RKO (cell line): ENCODE measurements at regions not wholly inside any gene's neighbourhood (a gene's known extent, or its start where the extent isn't known, plus 50 kb on each side); places are given as distances from the start of the nearest gene placed in this dataset.
A peak's percentile ranks its signal among the peaks of the same experiment; 100 is the strongest.
"Not testable (repeated sequence)": the region's sequence is repeated elsewhere in the genome, so short reads cannot be mapped to it uniquely, and the experiment has no call there.

Experiments used
- DNase-seq: peaks from one replicate; pipeline ENCODE4 v3.0.0-alpha.2; 2016; ENCODE audit warnings: low spot score

DNA sequence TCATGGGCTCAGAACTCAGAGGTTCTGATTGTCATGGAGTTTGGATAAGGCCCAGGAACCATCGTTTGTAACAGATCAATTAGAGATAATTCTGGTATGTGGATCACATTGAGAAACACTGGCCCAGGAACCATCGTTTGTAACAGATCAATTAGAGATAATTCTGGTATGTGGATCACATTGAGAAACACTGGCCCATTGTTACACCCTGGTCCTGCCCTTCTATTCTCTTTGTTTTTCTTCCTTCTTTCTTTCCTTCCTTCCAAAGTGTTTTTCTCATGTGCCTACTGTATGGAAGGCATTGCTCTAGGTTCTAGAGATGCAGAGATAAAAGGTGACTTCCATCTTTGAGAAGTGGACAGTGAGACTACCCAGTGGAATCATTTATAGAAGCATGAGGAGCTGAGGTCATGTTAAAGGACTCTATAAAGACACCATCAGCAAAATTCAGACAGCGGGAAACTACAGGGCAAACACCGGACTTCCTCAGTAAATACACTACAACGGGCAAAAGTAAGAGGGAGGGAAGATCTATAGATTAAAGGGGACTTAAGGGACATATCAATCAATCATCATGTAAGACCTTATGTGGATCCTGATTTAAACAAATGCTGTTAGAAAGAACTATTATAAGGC is 153.8 kb downstream of the UNC5CL start:
- DNase-seq: no peak

DNA sequence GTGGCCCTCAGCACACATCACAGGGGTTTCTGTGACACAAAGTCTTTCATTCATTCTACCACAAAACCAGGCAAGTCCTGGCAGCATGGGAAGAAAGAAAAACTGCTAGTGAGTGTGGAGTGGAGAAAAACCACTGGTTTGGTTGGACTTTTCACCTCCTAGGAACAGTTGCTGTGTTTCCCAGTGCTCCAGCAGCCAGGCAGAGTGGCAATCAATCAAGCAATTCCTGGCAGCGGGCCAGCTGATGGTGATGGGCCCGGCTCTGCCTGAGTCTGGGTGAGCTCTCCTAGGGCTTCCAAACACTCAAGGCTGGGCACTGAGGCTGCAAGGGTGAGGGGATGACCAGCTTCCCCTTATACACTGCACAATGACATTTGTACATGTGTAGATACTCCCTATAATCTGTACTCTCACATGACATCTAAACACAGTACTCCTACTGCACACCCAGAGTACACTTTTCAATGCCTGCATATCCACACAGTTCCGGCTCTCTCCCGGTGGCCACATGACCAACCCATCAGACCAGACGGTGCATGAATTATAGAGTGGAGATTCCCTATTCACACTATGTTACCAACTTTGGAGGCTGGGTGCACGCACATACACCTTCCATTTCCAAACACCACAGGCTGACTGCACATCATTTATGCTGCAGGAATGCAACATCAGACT is 156.6 kb downstream of the UNC5CL start:
- no peak for DNase-seq

DNA sequence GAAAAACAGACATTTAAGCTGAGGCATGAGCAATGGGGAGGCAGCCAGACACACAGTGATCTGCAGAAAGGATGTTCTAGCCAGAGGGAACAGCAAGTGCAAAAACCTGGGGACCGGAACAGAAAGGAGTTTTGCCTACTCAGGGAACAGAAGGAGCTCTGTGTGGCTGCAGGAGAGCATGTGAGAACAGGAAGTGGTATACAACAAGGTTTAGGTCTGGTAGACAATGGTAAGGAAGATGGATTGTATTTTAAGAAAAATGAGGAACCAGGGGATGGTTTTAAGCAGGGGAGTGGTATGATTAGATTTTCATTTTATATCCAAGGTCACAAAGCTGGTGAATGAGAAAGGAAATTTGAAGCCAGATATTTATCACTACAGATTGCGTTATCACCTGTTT is 157.5 kb downstream of the UNC5CL start:
- DNase-seq: no peak

DNA sequence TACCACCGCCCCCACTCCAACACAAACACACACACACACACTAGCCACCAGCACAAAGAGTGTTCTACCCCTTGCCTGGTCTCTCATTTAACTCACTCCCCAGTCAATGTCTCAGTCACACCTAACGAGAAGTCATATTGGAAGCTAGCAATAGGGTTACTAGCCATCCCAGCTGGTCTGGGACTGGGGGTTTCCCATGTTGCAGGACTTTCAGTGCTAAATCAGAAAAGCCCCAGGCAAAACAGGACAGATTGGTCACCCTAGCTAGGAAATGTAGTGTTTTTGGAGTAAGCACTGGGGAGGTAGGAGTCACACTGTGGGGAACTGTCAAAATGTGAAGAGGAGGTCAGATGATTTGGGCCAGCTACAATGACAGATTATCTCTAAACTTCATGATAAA is 158.1 kb downstream of the UNC5CL start:
- DNase-seq: no peak

DNA sequence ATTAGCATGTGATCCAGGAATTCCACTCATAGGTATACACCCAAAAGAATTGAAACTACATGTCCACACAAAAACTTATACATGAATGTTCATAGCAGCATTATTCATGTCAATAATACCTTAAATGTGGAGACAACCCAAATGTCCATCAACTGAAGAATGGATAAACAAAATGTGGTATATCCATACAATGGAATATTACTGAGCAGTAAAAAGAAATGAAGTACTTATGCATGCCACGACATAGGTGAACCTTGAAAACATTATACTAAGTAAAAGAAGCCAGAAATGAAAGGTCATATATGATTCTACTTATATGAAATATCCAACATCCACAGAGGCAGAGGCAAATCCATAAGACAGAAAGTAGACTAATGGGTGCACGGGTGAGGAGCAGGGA is 159.9 kb downstream of the UNC5CL start:
- no peak for DNase-seq

DNA sequence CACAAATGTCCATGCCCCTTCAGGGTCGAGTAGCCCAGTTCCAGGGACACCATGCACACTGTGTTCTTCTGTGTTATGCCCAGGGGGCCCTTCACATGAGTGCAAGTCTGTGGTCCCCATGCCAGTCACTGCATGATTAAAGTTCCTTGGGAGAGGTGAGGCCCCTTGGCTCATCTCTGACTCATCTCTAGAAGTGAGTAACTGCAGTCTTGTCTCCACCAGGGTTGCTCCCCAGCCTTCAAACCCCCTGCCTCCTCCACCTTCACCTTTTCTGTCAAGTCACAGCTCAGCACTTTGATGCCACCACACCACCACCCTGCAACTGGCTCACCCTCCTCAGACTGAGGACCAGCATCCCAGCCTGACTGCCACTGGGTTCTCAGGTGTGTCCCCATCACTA is 161.7 kb downstream of the UNC5CL start:
- DNase-seq: peak; percentile 7

DNA sequence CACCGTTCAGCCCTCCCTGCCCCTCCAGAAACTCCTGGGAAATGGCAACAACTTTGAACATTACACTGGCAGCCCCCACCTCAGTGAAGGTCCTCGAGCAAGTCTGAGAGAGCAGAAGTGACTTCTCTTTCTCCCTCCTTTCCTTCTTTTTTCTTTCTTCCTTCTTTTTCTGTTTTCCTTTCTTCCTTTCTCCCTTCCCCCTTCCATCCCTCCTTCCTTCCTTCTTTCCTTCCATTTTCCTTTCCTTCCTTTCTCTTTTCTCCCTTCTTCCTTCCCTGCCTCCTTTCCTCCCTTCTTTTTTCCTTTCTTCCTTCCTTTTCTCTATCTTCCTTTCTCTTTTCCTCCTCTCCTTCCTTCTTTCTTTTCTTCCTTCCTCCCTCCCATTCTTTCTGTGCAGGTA is 162.7 kb downstream of the UNC5CL start:
- no peak for DNase-seq

DNA sequence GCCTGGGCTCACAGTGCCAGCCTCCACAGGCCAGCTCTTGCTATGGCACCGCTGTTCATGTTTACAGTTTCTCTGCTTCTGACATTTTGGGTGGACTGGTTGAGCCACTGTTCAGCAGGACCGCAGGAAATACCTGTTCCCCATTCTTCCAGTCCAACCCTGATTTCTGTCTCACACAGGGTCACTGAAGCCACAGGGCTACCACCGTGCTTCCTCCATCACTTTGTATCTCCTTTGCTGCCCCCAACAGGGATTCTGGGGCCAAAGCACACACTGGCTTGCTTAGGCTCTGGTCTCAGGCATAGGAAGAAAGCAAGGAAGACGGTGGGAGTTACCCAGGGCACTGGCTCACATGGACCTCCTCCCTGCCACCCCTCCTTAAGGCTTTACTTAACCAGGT is 164.5 kb downstream of the UNC5CL start:
- DNase-seq: no peak

DNA sequence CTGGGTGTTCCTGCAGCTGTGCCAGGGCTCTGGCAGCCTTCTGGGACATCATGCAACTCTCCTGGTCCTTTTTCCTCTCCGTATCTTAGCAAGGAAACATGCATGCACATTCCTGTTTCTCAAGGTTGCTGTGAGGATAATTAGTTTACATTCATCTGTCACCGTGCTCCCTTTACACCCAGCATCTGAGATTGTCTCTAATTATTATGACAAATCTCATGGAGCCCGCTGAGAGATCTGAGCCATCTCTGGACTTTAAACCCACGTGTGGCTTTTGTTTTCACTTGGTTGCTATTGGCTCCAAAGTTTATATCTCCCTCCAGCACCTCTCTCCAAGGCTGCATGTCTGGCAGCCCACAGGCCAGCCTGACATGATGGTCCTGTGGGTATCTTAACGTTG is 167.6 kb downstream of the UNC5CL start:
- DNase-seq: no peak

DNA sequence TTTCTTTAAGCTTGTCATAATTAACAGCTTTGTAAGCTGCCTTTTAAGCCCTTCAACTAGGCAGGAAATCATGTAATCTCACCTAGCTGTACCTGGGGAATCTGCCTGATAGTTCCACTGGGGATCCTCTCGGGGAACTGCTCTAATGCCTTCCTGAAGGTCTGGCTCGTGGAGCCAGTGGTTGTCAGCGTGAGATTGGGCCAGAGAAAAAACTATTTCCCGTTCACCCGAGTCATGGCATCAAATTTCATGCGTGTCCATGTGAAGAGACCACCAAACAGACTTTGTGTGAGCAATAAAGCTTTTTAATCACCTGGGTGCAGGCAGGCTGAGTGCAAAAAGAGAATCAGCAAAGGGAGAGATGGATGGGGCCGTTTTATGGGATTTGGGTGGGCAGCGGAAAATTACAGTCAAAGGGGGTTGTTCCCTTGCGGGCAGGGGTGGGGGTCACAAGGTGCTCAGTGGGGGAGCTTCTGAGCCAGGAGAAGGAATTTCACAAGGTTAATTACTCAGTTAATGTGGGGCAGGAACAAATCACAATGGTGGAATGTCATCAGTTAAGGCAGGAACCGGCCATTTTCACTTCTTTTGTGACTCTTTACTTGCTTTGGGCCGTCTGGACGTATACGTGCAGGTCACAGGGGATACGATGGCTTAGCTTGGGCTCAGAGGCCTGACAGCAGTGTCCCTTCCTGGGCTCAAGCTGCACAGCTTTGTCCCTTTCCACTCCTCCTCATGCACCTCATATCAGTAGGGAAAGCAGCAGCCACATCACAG is 170.7 kb downstream of the UNC5CL start:
- not testable (repeated sequence) for DNase-seq

DNA sequence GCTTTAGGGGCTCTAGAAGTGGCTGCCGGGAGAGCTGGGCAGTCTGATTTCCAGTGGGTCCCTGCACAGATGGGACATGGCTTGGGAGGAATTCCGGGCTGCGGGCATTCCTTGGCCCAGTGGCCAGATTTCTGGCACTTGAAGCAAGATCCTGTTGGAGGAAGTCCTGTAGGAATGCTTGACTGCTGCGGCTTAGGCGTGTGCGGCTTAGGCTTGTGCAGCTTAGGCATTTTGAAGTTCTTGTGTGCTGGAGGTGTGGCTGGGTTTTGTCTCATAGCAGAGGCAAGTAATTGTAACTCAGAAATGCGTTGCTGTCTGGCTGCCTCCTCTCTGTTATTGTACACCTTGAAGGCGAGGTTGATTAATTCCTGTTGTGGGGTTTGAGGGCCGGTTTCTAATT is 171.5 kb downstream of the UNC5CL start:
- DNase-seq: not testable (repeated sequence)

DNA sequence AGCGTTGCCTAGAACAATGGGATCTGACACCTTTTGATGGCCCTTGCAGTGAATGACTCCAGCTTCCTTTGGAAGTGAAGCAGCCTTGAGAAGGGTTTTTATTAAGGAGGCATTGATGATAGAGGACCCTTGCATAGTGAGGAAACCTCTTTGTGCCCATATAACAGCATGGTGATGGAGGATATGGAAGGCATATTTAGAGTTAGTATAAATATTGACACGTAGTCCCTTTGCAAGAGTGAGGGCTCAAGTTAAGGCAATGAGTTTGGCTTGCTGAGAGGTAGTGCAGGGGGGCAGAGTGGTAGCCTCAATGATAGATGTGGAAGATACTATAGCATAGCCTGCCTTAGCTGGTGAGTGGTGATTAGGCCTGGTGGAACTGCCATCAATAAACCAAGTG is 173.8 kb downstream of the UNC5CL start:
- DNase-seq: not testable (repeated sequence)

DNA sequence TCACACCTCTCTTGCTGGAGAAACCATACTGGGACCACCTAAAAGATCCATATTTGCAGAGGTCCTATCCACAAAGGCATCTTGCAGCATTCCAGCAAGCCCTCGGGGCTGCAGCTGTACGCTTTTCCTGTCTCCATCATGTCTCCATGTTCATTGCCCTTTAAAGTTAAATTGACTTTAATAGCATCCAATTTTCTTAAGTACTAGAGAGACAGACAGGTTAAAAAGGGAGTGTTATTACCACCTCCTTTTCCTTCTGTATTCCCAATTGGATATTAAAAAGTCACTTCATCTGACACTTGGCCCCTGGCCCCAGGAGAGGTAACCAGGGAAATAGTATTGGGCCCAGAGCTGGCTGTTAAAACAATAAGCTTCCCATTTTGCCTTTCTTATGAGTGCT is 178.6 kb downstream of the UNC5CL start:
- DNase-seq: no peak

DNA sequence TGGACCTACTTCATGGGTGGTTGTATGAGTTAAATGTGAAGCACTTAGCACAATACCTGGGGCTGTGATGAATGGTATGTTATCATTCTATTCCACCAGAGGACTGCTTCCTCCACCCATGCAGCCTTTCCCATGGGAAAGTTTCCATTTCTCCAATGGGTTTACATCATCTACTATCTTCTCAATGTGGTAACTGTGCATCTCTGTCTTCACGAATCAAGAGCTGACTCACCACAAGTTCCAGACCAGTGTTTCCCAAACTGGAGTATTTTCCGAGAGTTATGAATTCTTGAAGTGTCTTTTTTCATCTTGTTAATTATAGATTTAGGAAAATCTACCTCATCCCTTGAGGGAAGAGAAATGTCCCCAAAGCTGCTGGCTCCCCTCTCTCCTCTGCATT is 182.8 kb downstream of the UNC5CL start:
- no peak for DNase-seq

DNA sequence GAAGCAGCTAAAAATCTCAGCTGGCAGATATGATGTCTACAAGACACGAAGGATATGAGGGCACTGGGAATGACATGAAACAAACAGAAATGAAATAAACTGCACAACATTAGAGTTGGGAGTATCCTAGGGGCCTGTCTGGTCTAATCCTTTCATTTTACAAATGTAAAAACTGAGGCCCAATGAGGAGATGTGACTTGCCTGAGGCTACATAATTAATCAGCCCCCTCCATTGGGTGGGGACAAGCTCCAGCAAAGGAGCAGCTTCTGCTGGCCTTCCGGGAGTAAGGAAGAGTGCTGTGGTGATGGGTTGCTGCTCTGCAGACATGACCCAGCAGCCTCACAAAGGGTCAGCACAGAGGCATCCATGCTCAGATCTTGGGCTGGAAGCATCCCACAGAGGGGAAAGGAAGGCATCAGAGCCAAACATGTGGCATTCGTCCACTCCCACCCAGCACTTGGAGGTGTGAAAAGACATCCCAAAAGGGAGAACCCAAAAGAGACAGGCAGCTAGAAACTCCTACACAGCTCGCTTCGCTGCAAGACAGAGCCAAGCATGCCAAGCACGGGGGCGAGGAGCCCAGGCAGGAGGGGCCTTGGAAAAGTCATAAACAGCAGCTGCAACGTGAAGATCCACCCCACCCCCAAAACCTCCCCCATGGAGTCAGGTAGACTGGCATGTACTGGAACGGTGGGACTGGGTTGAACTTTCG is 183.7 kb downstream of the UNC5CL start:
- DNase-seq: no peak

DNA sequence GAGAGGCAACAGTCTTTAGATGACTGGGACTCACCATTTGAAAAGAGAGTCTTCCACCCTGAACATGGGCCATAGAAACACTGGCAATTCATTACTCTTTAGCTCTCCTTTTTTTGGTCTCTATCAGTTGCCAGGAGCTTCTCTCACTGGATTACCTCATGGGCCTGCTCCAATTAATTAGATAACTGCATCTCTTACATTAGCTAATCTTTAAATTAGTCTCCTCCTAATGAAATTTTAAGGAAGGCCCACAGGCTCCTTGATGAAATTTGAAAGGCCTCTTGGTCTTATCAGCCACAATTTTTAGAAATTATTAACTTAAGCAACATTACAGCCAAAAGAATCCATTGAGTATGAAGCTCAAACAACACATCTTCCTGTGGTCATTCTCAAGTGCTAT is 184.4 kb downstream of the UNC5CL start:
- no peak for DNase-seq

DNA sequence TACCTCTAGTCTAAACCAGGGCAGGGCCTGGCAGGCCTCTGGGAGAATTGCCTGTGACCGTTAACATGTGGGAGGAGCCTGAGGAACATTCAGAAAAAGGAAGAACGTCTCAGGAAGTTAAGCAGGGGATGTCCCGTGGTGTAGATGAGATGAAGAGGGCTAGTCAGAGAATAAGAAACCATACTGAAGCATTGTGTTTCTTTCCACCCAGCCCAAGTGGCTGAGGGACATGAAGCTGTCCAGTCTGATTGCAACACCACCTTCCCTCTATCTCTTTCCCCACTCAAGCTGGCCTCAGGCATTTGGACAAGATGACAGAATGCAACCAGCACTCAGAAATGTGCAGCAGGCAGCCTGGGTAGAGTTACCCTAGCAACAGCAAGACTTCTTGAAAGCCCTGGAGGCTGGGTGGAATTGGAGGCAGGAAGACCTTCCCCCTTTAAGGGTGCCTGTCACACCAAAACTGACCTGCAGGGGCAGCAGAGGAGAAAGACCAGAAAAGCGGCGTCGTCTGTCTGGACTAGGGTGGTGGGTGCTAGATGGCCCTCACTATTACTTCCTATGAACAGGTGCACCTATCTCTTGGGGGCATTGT is 186.1 kb downstream of the UNC5CL start:
- DNase-seq: no peak

DNA sequence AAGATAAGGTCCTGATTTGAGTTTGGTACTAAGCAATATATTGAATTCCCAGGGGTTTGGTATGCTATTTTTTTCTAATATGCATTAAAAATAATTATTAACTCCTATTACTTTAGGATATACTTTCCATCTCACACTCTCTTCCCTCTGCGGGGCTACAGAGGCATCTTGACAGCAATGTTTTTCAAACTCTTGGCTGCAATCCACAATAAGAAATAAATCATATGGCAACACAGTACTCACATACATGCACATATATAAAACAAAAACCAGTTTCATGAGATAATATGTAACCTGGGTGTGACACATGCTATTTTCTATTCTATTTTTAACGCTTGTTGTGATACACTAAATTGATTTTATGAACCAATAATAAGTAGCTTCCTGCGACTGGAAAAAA is 189.5 kb downstream of the UNC5CL start:
- DNase-seq: no peak

DNA sequence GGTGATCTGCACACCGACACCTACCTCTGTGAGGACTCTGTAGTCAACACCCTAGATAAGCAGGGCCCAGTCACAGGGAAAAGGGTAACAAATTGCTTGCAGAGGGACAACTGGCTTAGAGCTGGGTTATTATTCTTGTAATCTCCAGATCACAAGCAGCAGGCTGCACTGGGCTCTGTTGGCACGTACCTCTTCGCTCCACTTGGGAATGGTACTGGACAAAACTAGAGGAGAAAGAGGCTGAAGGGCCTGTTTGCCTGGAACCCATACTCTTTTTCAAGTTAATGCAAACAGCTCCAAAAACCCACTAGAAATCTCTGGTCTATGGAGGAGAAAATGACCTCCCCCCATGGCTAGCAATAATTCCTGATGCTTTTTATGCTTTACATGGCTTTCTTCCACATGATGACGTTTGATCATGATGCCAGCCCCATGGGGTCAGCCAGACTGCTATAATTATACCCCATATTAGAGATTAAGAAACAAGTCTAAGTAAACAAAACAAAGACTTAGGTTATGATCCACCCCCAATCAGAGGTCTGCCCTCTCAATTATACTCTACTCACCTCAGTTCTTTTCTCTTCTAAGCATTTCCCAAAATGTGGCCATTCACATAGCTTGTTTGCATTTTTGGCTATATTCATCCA is 190.0 kb downstream of the UNC5CL start:
- DNase-seq: no peak

DNA sequence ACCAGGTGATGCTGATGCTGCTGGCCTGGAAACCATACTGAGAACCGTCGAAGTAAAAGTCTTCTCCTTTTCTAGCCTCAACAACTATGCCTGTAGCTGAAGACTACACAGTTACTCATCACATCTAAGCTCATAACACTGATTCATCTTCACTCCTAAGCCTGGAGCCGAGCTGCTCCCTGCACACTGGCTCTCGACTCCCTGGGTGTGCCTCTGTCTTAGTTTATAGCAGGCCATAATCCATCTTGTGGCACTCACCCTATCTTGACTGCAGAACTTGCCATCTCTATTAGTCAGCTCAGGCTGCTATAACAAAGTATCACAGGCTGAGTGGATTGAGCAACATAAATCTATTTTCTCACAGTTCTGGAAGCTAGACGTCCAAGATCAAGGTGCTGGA is 191.0 kb downstream of the UNC5CL start:
- DNase-seq: peak; percentile 25

DNA sequence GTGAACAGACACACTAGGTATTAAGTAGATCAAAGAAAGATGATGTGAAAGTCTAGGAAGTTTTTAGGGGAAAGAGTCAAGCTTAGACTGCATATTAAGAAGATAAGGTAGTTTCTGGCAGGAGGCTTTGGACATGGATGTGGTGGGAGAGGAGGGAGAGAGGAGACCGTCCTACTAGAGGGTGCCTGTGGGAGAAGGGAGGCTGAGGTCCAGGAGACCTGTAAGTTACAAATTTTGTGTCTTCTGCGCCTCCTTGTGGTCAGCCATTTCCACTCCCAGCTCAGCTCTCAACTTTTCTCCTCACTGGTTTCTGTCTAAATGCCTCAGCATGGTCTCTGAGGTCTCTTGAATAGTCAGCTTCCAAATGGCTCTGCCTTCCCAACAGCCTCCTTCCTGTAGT is 193.5 kb downstream of the UNC5CL start:
- DNase-seq: peak; percentile 34

DNA sequence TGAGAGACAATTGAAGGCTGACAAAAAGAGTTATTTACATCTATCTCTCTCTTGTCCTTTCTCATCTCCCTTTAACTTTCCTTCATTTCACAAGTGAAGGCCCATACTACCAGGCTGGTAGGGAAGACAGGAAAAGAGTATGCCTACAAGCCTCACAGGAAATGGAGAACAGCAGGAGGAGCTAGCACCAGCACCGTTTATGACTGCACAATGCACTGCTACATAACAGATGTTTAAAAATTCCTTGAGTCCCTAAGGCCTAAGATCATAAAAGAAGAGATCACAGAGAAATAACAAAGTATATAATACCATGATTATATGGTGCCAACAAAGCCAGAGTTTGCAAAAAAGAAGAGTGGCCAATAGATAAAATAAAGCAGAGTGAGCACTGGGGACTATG is 194.8 kb downstream of the UNC5CL start:
- DNase-seq: no peak
